ENCODE measurements at regions not wholly inside any gene's neighbourhood (a gene's known extent, or its start where the extent isn't known, plus 50 kb on each side); places are given as distances from the start of the nearest gene placed in this dataset.

DNA sequence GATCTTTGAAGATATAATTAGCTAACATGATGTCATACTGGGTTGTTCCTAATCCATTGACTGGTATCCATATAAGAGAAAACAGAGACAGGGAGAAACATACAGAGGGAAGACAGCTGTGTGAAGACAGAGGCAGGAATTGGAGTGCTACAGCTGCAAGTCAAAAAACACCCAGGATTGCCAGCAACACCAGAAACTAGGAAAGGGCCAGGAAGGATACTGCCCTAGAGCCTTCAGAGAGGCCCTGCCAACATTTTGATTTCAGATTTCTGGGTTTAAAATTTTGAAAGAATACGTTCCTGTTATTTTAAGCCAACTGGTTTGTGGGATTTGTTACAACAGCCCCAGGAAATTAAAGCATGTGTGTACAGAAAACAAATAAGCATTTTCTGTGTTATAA is 473.7 kb upstream of the FLRT2 start:
- no peak for TF ChIP-seq CTCF (IDR thresholded peaks at IDR 0.05; ENCODE audit: insufficient read depth in 1 of 2, low read depth in 1 of 2, low read length in 1 of 2, severe bottlenecking in 1 of 2, unreplicated experiment in 1 of 2)
- peaks cover 8% of the 10 kb centered on the region for H3K9me3 ChIP-seq
- no peaks in the 10 kb centered on the region for H3K27me3 ChIP-seq (replicated peaks; ENCODE audit: control insufficient read depth, insufficient read depth, low read length)
- no TSS peak for BruUV-seq (replicated peaks)
- DNase-seq, result no peak
- H3K4me1 ChIP-seq, result no peaks in the 10 kb centered on the region
- Mint-ChIP-seq H3K4me3 (ENCODE audit: unreplicated experiment) (no peak overlapping the region), H3K9me3 (ENCODE audit: unreplicated experiment) (peaks cover 28% of the 10 kb centered on the region), H3K27me3 (ENCODE audit: insufficient read depth, unreplicated experiment) (no peaks in the 10 kb centered on the region), H3K36me3 (ENCODE audit: insufficient read depth, unreplicated experiment) (no peaks in the 10 kb centered on the region), H3K27ac (ENCODE audit: unreplicated experiment) (no peak overlapping the region), H3K4me1 (ENCODE audit: low read depth, unreplicated experiment) (no peaks in the 10 kb centered on the region)
- CTCF ChIA-PET, result no interaction called here
- H3K36me3 ChIP-seq (ENCODE audit: control insufficient read depth, insufficient read depth, low read length), result no peaks in the 10 kb centered on the region
- intact Hi-C loops (cut with micrococcal nuclease; ENCODE audit: unreplicated experiment), result no loop called here
- no peak overlapping the region for H3K4me3 ChIP-seq (ENCODE audit: low read depth, low read length)
- POLR2A ChIA-PET, result no interaction called here

DNA sequence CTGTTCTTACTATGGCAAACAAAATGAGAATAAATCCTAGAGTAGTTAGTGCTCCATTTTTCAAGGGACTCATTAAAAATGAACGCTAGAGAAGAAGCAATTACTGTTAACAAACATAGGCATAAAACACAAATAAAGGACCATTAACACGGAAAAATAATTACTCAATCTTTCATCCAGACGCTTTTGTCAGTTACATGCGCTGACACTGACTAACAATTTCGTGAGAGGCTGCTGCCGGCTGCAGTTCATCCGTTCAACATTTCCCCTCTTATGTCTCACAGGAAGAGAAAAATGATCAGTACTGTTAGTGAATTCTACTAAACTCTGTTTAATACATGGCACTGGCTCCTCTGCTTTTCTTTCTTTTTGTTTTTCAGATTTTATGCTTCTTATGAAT is 472.7 kb upstream of the FLRT2 start:
- H3K4me1 Mint-ChIP-seq (ENCODE audit: low read depth, unreplicated experiment), result no peaks in the 10 kb centered on the region
- POLR2A ChIA-PET, result no interaction called here
- BruUV-seq (replicated peaks), result no TSS peak
- no peaks in the 10 kb centered on the region for H3K4me1 ChIP-seq
- peaks cover 8% of the 10 kb centered on the region for H3K9me3 ChIP-seq
- peaks cover 24% of the 10 kb centered on the region for H3K9me3 Mint-ChIP-seq (ENCODE audit: unreplicated experiment)
- no peaks in the 10 kb centered on the region for H3K36me3 Mint-ChIP-seq (ENCODE audit: insufficient read depth, unreplicated experiment)
- intact Hi-C loops (cut with micrococcal nuclease; ENCODE audit: unreplicated experiment), result no loop called here
- no peaks in the 10 kb centered on the region for H3K27me3 Mint-ChIP-seq (ENCODE audit: insufficient read depth, unreplicated experiment)
- no peak for DNase-seq
- no peak overlapping the region for H3K27ac Mint-ChIP-seq (ENCODE audit: unreplicated experiment)
- H3K27me3 ChIP-seq (replicated peaks; ENCODE audit: control insufficient read depth, insufficient read depth, low read length), result no peaks in the 10 kb centered on the region
- H3K4me3 ChIP-seq (ENCODE audit: low read depth, low read length), result no peak overlapping the region
- TF ChIP-seq CTCF (IDR thresholded peaks at IDR 0.05; ENCODE audit: insufficient read depth in 1 of 2, low read depth in 1 of 2, low read length in 1 of 2, severe bottlenecking in 1 of 2, unreplicated experiment in 1 of 2), result no peak
- CTCF ChIA-PET, result no interaction called here
- no peak overlapping the region for H3K4me3 Mint-ChIP-seq (ENCODE audit: unreplicated experiment)
- no peaks in the 10 kb centered on the region for H3K36me3 ChIP-seq (ENCODE audit: control insufficient read depth, insufficient read depth, low read length)

DNA sequence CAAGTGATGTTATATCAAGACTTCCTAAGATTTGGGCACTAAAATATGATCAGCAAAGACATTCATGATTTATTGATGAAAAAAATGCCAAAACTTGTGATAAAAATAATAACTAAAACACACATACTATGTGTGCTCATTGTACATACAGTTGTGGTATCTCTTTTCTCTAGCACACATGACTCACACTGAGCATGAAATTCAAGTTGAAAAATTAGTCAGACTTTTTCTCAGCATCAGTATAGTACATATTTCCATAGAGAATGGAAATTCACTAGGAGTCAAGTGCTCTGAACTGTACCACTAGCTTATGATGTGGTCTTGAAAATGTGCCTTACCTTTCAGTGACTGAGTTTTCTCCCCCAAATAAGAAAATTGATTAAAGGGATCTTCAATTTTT is 471.8 kb upstream of the FLRT2 start:
- no peaks in the 10 kb centered on the region for H3K36me3 Mint-ChIP-seq (ENCODE audit: insufficient read depth, unreplicated experiment)
- Histone ChIP-seq H3K27me3 (replicated peaks; ENCODE audit: control insufficient read depth, insufficient read depth, low read length) (no peaks in the 10 kb centered on the region), H3K4me1 (no peaks in the 10 kb centered on the region), H3K36me3 (ENCODE audit: control insufficient read depth, insufficient read depth, low read length) (no peaks in the 10 kb centered on the region), H3K4me3 (ENCODE audit: low read depth, low read length) (no peak overlapping the region), H3K9me3 (peaks cover 8% of the 10 kb centered on the region)
- intact Hi-C loops (cut with micrococcal nuclease; ENCODE audit: unreplicated experiment), result no loop called here
- POLR2A ChIA-PET, result no interaction called here
- CTCF ChIA-PET, result no interaction called here
- H3K27me3 Mint-ChIP-seq (ENCODE audit: insufficient read depth, unreplicated experiment), result no peaks in the 10 kb centered on the region
- TF ChIP-seq CTCF (IDR thresholded peaks at IDR 0.05; ENCODE audit: insufficient read depth in 1 of 2, low read depth in 1 of 2, low read length in 1 of 2, severe bottlenecking in 1 of 2, unreplicated experiment in 1 of 2), result no peak
- H3K4me1 Mint-ChIP-seq (ENCODE audit: low read depth, unreplicated experiment), result no peaks in the 10 kb centered on the region
- no peak for DNase-seq
- peaks cover 22% of the 10 kb centered on the region for H3K9me3 Mint-ChIP-seq (ENCODE audit: unreplicated experiment)
- H3K27ac Mint-ChIP-seq (ENCODE audit: unreplicated experiment), result no peak overlapping the region
- H3K4me3 Mint-ChIP-seq (ENCODE audit: unreplicated experiment), result no peak overlapping the region
- BruUV-seq (replicated peaks), result no TSS peak

All from Caco-2 (cell line).